ENCODE measurements at regions not wholly inside any gene's neighbourhood (a gene's known extent, or its start where the extent isn't known, plus 50 kb on each side); places are given as distances from the start of the nearest gene placed in this dataset.

- Mint-ChIP-seq H3K27ac (no peak overlapping the region), H3K4me1 (peaks cover 9% of the 10 kb centered on the region), H3K36me3 (ENCODE audit: low read depth) (no peaks in the 10 kb centered on the region), H3K4me3 (no peak overlapping the region), H3K27me3 (ENCODE audit: low read depth, poor library complexity) (no peaks in the 10 kb centered on the region), H3K9me3 (peaks cover 22% of the 10 kb centered on the region)
- no peak for DNase-seq
- no peak for TF ChIP-seq CTCF (IDR thresholded peaks at IDR 0.05)
These were observed 121.2 kb upstream of the CXXC4 start for GRCh38 chr4:104615926-104616325.

DNA sequence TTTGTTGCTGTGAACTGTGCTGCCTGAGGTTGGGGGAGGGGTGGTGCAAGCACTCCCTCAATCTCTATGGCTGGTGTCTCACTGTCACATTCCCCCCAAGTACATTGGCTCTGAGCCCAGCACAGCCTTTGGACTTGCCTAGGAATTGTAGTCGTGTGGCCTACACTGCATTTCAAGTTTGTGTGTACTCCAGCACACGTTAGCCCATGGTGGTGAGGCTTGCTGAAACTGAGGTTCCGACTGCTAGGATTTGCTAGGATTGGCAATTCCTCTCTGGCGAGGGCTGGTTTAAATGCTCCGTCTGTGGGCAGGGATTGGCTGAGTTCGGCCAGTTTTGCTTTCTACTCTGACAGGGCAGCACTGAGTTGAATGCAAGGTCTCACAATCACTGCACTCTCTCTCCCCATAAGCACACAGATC lies 121.7 kb upstream of the CXXC4 start:
- no peak for TF ChIP-seq CTCF (IDR thresholded peaks at IDR 0.05)
- Mint-ChIP-seq H3K4me1 (peaks cover 9% of the 10 kb centered on the region), H3K36me3 (ENCODE audit: low read depth) (no peaks in the 10 kb centered on the region), H3K27me3 (ENCODE audit: low read depth, poor library complexity) (no peaks in the 10 kb centered on the region), H3K4me3 (no peak overlapping the region), H3K9me3 (peaks cover 22% of the 10 kb centered on the region), H3K27ac (peak overlapping the region; percentile 71)
- DNase-seq: no peak

GRCh38 chr4:104625706-104626105 lies 131.0 kb upstream of the CXXC4 start:
- no peak for DNase-seq
- H3K9me3 Mint-ChIP-seq: no peaks in the 10 kb centered on the region
- H3K27ac Mint-ChIP-seq: no peak overlapping the region
- no peaks in the 10 kb centered on the region for H3K36me3 Mint-ChIP-seq (ENCODE audit: low read depth)
- no peak overlapping the region for H3K4me3 Mint-ChIP-seq
- no peak for TF ChIP-seq CTCF (IDR thresholded peaks at IDR 0.05)
- no peaks in the 10 kb centered on the region for H3K4me1 Mint-ChIP-seq
- no peaks in the 10 kb centered on the region for H3K27me3 Mint-ChIP-seq (ENCODE audit: low read depth, poor library complexity)

- Mint-ChIP-seq H3K4me1 (no peaks in the 10 kb centered on the region), H3K9me3 (no peaks in the 10 kb centered on the region), H3K27ac (no peak overlapping the region), H3K4me3 (no peak overlapping the region), H3K36me3 (ENCODE audit: low read depth) (no peaks in the 10 kb centered on the region), H3K27me3 (ENCODE audit: low read depth, poor library complexity) (no peaks in the 10 kb centered on the region)
- no peak for DNase-seq
- TF ChIP-seq CTCF (IDR thresholded peaks at IDR 0.05): no peak
These were observed 134.9 kb upstream of the CXXC4 start for GRCh38 chr4:104629601-104630000.

DNA sequence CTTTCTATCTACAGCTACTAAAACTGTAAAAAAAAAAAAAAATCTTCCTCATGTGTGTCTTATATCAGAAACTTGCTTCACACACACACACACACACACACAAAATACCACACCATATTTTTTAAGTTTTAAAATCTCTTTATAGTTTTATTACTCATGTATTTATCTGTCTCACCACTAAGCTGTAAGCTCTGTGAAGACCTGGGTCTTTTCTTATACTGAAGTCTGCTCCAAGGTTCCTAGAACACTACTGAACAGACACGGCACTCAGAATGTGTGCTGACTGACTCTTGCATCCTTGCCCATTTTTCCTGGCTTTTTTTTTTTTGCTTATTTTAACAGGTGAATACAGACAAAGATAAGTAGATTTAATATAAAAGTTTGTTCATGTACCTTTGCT lies 135.6 kb upstream of the CXXC4 start:
- no peaks in the 10 kb centered on the region for H3K9me3 Mint-ChIP-seq
- no peaks in the 10 kb centered on the region for H3K27me3 Mint-ChIP-seq (ENCODE audit: low read depth, poor library complexity)
- H3K36me3 Mint-ChIP-seq (ENCODE audit: low read depth): no peaks in the 10 kb centered on the region
- no peak overlapping the region for H3K4me3 Mint-ChIP-seq
- no peak for TF ChIP-seq CTCF (IDR thresholded peaks at IDR 0.05)
- DNase-seq: no peak
- H3K27ac Mint-ChIP-seq: no peak overlapping the region
- no peaks in the 10 kb centered on the region for H3K4me1 Mint-ChIP-seq

DNA sequence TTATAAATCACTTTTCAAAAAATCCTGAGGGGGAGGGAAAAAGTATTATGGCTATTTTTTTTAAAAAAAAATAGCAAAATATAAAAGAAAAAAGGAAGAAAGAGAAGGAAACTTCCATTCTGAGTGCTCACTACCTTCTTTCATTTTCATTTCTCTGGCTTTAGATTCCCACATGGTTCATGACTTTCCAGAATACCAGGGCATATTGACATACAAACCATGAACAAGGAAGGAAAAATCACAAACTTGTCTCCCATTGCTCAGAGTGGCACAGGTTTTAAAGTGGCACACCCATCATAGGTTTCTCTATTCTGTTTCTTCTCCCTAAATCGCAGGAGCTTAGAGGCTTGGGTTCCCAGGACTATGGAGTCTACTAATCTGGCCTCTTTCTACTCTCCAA lies 136.3 kb upstream of the CXXC4 start:
- H3K4me1 Mint-ChIP-seq: no peaks in the 10 kb centered on the region
- H3K27ac Mint-ChIP-seq: no peak overlapping the region
- no peak overlapping the region for H3K4me3 Mint-ChIP-seq
- TF ChIP-seq CTCF (IDR thresholded peaks at IDR 0.05): no peak
- H3K27me3 Mint-ChIP-seq (ENCODE audit: low read depth, poor library complexity): no peaks in the 10 kb centered on the region
- no peaks in the 10 kb centered on the region for H3K36me3 Mint-ChIP-seq (ENCODE audit: low read depth)
- DNase-seq: no peak
- H3K9me3 Mint-ChIP-seq: no peaks in the 10 kb centered on the region
